CD4-positive, alpha-beta T cell treated with Interleukin-6 at 100 ng/mL for 8 hours (primary cell): ENCODE measurements at regions not wholly inside any gene's neighbourhood (a gene's known extent, or its start where the extent isn't known, plus 50 kb on each side); places are given as distances from the start of the nearest gene placed in this dataset.
"Not testable (repeated sequence)": the region's sequence is repeated elsewhere in the genome, so short reads cannot be mapped to it uniquely, and the experiment has no call there.

ENCODE experiments used
- DNase-seq: peaks from one replicate; pipeline ENCODE4 v3.0.0-alpha.2; 2020; ENCODE audit warnings: mixed read lengths, low spot score

DNA sequence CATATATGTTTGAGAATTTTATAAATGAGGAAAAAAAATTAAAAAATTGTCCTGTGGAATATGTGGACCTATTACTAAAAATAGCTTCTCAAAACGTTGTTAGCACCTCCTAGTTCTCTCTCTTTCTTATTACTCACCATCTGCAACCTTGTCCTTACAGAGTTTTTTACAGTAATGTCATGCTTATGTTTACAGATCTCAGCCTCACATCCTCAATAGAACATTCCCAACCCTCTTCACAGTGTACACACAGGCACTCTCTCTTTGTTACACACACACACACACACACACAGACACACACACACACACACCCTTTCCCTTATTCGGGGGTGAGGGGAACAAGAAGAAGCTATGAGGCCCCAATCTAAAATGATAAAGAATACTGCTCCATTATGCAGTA lies 197.7 kb downstream of the SLITRK6 start:
- no peak for DNase-seq

DNA sequence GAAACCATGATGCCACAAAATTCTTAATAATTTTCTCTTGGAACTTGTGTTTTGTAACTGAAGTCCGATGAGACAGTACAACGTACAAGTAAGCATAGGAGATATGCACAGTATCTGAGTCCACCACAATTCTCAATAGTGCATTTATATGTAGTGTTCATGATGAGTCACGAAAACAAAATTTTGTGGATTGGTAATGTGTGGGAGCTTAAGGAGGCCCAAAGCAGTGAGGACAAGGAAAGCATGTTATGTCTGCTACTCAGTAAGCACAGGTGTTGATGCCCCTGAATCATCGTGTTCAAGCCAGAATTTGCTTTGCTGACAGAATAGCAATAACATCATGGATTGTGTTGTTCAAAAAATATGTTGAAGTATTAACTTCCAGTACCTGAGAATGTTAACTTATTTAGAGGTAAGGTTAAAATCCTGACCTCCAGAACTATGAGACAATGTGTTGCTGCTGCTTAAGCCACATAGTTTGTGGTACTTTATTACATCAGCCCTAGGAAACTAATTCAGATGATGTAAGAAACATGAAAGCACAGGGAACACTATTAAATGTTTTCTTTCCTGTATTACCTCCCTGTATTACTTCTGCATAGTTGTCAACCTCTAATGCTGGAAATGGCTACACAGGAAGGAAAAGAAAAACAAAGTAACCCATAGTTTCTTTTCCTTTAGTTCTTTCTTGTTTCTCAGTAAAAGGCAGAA lies 201.3 kb downstream of the SLITRK6 start:
- no peak for DNase-seq

DNA sequence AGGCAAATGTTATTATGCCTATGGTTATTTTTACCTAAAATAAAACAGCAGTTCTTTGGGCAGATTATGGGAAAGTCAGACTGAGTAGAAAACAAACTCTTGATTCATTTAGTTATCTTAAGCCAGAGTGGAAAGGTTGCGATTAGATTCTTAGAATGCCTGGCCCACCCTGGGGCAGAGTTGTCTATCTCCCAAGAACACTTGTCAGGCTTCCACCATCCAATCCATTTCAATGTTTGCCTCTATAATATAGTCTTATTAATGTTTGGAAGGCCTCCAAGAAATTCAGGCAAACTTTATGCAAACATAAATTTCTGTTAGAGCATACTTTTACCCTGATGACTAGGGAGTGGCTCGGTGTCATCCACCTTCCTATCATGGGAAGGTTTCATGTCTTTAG lies 207.0 kb downstream of the SLITRK6 start:
- no peak for DNase-seq

DNA sequence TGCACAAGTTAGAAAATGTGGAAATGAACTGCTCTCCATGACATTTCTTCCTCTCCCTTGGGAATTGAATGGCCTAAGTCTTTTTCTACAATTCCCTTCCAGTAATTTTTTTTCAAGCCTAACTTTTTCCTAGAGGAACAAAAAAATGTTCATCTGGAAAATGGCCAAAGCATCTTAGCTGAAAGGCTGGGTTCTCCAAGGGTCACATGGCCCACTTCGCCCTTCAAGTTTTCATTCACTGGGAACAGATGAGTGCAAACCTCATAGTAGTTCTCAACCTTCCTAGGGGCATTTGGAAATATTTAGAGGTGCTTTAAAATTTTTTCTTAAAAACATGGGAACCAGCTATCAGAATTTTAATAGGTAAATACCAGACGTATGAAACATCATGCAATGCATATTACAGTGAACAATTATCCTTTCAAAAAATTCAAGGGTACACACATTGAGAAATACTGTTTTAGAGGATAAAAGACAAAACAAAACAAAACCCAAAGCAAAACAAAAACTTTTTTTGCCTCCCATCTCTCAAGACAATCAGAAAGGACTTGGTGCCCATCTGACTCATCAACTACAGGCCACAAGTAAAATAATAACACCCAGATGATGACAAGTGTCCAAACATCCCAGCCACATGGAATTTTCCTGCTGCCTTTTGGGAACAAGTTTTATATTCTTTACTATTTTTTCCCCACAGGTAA lies 208.8 kb downstream of the SLITRK6 start:
- DNase-seq, result no peak

DNA sequence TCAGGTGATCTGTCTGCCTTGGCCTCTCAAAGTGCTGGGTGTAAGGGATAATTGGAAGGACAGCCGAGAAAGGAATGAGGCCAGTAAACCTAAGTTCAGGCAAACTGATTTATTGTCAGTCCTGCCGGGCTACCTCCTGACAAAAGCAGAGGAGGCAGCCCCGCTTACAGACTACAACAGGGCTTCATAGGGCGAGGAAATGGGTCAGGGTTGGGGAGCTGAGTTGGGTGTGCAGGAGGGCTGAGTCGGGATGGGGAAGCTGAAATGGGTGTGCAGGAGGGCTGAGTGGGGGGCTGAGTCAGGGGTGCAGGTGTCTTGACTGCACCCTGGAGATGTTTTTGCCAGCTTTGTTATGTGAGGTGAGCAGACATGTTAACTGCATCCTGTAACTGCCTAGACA lies 210.2 kb downstream of the SLITRK6 start:
- no peak for DNase-seq

DNA sequence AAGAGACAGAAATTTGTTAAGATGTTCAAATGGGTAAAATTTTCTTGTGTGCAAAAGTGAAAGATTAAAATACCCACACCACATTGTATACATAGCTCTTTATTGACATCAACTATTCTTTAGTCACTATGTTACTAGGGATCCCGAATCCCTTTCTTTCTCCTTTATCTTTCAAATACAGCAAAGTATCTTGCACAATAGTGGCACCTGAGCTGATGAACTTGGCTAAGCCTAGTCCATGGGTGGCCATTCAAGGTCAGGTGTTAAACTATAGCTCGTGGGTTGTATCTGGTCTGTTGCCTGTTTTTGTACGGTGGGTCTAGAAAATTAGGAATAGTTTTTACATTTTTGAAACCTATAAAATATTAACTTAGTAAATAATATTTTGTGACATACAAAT lies 210.9 kb downstream of the SLITRK6 start:
- DNase-seq, result no peak

DNA sequence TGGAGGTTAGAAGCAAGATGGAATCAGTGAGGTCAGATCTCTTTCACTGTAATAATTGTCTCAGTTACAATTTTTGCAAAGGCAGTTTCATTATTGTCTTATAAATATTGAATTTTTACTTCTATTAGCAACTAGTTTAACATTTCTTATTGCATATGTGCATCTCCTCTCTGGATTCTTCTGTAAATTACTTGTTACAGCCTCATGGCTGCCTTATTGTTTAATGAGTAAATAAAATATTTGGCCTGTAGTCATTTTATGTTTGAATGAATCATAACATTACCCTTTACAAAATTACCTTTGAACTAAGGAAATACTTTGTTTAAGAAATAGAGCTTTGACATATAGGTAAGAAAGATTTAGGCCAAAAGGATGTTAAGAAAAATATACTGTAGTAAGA lies 212.4 kb downstream of the SLITRK6 start:
- DNase-seq, result no peak

DNA sequence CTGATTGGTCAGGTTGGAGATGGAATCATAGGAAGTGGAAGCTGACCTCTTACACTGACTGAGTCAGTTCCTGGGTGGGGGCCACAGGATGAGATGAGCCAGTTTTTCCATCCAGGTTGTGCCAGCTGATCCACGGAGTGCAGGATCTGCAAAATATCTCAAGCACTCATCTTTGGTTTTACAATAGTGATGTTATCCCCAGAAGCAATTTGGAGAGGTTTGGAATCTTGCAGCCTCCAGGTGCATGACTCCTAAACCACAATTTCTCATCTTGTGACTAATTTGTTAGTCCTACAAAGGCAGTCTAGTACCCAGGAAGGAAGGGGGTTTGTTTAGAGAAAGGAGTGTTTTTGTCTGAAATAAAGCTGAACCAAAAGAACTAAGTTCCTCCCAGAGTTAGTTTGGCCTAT lies 212.8 kb downstream of the SLITRK6 start:
- DNase-seq, result no peak

DNA sequence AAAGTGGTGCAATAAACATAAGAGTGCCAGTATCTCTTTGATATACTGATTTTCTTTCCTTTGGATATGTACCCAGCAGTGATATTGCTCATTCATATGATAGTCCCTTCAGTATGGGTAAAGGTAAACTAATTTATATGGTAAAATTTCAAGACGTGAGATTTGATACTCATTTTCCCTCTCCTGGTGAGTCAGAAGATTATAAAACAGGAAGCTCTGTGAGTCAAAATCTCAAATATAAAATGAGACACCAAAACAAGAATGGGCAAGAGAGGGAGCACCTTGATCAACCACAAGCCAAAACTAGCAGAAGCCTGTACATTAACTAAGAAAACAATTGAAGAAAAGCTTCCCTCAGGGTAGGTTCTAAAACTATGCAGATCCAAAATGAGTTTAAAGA lies 216.3 kb downstream of the SLITRK6 start:
- no peak for DNase-seq

DNA sequence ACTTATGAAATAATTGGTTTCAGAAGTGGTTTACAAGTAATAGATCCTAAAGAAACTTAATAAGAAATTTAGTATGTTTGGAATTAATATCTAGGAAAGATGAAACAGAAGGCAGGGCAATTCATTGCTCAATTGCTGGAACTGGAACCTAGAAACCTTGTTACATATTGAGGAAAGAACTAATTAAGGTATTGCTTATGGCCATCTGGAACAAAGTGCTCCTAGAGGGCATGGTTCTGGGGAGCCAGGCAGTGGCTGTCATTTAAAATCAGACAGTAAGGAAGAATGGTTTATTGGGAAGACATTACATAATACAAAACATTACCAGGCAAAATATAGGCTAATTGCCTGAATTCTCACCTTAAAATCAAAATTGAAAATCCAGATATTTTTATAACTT lies 224.1 kb downstream of the SLITRK6 start:
- no peak for DNase-seq

DNA sequence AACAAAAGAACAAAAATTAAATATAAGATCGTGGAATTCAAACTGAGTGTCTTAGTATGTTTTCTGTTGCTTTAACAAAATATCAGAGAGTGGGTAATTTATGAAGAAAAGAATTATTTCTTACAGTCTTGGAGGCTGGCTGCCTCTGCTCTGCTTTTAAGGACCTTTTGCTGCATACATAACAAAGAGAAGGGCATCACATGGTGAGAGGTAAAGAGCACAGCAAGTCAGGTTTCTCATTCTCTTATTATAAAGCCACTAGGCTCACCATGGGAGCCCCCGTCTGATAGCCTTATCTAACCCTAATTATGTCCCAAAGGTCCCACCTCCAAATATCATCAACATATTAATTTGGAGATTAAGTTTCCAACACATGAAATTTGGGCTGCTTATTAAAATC lies 231.3 kb downstream of the SLITRK6 start:
- no peak for DNase-seq

DNA sequence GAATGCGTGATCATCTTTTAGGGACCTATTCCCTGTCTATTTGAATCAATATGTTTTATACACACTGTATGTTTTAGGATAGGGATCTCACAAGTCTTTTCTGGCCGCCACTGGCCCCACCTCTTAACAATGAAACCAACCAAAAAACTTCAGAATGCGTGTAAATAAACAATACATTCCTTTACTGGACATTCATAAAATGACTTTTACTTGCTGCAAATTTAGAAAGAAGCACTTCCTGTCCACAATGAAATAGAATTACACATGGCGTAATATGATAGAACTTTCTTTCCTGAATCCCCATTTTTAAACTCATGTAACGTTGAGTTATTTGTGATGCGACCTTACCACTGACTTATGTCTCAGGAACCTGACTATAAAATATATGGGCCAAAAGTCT lies 233.6 kb downstream of the SLITRK6 start:
- DNase-seq, result no peak

DNA sequence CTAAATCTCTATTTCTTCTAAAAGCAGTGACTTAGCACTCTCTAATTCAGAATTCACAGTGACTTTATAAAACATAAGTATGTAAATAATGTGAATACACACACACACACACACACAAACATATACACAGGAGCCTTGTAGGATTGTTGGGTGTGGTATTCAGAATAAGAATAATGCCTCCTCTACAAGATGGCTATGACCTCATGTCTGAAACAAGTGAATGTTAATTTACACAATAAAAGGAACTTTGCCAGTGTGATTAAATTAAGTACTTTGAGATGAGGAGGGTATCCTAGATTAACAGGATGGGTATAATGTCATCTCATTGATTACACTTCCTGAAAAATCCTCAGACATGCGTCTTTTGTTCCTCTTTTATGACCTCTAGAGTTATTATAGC lies 234.6 kb downstream of the SLITRK6 start:
- DNase-seq, result no peak

DNA sequence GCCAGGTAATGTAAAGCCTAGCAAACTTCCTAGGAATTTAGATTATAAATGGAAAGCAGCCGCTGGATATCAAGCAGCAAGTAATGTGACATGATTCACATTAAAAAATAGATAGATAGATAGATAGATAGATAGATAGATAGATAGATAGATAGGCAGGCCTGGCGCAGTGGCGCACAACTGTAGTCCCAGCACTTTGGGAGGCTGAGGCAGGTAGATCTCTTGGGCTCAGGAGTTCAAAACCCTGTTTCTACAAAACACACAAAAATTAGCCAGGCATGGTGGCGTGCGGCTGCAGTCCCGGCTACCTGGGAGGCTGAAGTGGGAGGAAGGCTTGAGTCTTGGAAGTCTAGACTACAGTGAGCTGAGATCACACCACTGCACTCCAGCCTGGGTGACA lies 236.9 kb downstream of the SLITRK6 start:
- DNase-seq, result no peak

DNA sequence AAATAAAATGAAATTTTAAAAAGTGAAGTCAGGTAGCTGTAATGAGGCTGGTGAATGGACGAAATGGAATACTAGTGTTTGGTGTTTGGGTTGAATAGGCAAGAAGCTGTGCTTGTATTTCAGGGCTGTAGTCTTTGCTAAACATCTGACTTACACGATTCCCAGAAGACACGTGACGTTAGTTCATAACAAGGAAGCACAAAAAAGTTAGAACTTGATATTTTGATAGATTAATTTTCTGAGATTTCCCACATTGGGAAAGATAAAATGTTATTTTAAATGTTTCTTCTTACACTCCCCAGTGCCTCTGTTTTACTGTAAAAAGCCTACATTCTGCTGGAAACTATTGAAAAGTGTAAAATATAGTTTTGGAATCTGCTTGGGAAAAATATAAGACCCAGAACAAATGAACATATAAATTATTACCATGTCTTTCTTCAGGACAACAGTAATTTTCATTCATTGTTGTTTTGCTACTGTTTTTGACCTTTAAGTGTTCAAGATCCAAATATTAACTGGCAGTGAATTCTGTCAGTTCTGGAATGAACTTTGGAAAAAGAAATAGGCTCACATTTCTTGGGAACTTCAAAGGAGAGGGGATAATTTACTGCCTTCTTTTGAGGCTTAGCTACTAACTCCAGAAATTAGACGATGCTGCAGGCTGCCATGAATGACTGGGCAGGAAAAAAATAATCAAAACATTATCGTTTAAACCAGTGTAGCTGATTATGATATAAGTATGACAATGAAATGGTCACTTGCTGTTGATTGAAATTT lies 241.3 kb downstream of the SLITRK6 start:
- DNase-seq, result no peak

DNA sequence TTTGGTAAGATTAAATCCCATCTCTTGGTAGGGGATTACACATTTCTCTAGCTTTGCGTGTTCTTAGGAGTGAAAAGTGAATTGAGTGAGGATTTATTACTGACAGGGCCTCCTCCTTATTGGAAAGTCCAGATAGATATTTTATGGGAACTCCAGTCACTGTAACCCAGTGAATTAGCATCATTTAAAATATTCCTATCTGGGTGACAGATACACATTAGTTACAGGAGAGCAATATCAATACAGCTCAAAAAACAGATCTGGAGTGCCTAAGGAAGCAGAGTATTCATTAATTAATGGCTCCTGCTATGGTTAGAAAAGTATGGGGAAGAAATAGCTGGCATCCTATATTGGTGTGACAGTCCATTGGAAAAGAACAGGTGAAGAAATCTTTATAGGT lies 248.2 kb downstream of the SLITRK6 start:
- no peak for DNase-seq

DNA sequence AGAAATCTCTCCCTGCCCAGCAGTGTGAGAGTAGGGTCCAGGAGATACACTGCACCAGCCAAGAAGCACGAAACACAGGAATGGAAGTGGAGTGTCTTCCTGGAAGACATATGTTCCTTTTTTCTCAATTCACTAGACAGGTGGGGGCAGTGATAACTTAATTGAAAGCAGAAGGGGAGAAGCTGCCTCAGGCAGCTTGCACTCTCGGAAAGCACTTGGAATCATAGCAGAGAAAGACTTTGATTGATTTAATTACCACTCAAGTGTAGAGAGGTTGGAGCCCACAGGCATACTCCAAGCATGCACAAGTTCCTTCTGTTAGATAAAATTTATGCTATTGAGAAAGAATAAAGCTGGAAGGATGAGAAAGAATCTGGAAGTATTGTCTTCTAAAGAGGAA lies 249.4 kb downstream of the SLITRK6 start:
- no peak for DNase-seq

DNA sequence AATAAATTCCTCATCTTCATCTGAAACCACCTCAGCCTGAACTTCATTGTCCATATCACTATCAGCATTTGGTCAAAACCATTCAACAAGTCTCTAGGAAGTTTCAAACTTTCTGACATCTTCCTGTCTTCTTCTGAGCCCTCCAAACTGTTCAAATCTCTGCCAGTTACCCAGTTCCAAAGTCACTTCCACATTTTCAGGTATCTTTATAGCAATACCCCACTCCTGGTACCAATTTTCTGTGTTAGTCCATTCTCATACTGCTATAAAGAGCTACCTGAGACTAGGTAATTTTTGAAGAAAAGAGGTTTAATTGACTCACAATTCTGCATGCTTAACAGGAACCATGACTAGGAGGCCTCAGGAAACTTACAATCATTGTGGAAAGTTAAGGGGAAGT lies 250.4 kb downstream of the SLITRK6 start:
- not testable (repeated sequence) for DNase-seq

DNA sequence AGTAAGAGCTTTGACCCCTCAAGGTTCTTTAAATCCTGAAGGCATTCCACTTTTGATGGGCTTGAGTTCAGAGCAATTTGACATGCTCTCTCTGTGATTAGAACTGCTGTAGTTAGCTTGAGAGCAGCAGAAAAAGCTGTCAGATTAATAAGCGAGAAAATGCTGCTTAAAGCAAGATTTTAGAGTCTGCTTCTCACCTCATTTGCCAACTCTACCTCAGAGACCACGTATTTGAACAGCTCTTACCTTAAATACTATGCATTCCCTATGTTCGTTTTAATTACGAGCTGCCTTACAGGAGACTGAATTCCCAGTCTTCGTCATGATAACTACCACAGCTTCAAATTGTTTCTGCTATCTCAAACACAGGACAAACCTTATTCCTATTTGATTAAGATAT lies 253.4 kb downstream of the SLITRK6 start:
- DNase-seq, result no peak

DNA sequence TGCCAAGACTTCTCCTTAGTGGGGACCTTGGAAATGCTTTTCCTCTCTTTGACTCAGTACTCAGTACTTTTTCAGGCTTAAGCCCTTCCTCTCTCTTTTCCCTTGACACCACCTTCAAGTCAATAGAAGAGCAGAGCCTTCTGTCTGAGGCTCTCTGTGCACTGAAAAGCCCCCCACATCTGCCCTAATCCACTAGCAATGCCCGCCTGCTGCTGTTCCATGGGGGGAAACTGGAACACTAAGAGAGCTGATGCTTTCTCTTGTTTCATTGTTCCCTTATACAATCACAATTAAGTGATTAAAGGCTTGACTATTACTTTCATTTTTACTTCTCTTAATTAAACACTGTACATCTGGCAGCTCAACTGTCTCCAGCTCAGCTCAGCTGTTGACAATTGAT lies 254.5 kb downstream of the SLITRK6 start:
- DNase-seq, result no peak

DNA sequence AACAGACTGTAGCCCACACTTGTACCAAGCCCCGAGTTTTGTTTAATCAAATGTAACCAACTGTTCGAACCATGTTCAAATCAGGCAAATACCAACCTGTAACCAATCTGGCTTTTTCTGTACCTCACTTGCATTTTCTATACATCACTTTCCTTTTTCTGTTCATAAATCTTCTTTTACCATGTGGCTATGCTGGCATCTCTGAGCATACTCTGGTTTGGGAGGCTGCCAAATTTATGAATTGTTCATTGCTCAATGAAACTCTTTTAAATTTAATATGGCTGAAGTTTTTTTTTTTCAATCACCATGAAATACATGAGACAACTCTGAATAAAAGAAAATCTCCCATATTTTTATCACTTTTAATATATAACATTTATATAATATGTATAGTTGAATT lies 256.1 kb downstream of the SLITRK6 start:
- DNase-seq, result no peak

DNA sequence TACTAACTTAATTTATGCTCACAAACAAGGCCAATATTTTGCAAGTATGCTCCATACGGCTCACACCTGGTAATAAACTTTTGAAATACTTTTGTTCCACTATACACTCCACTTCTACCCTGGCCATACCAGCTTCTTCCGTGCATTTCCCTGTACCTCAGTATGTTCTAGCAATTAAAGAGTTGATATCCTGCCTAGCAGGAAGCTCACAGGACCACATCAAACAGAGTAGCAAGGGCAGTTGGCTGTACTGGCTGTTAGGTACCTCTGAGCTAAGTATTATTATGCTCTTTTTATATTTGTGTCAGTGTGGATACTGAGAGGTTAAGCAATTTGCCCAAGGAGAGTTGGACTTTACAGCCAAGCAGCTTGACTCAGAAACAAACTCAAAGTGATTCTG lies 257.7 kb downstream of the SLITRK6 start:
- no peak for DNase-seq

DNA sequence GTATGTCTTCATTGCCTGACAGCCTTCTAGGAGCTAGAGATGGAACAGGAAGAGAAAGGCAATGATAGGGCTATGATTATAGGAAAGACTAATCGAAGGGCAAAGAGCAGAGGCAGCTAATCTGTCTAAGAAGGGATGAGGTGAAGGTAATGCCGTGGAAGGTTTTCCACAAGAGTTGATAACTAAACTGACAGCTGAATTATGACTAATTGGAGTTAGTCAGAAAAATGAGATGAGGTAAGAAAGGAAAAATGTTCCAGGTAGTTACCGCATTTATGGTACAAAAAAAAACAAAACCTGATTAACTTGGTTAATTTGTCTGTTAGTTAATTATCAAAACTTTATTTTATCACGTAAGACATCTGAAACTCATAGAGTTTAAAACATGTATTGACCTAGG lies 260.3 kb downstream of the SLITRK6 start:
- DNase-seq, result no peak
